Sigmoid colon (tissue), 6 donors: ENCODE measurements at regions not wholly inside any gene's neighbourhood (a gene's known extent, or its start where the extent isn't known, plus 50 kb on each side); places are given as distances from the start of the nearest gene placed in this dataset.
A peak's percentile ranks its signal among the peaks of the same experiment; 100 is the strongest.

Source experiments
- DNase-seq: peaks from one replicate; pipeline ENCODE4 v3.0.0-alpha.2; 2019
- H3K27ac ChIP-seq, 4 donors: fragments of 200-600 bp; sonication (generic); one replicate each; pipeline ENCODE4 v1.5.1; 2016 to 2019; ENCODE audit warnings: mild to moderate bottlenecking in 1 of 4
- H3K27me3 ChIP-seq, 3 donors: fragments of 200-600 bp; sonication (generic); one replicate each; pipeline ENCODE4 v1.5.1; 2019; ENCODE audit warnings: mild to moderate bottlenecking in 1 of 3
- H3K36me3 ChIP-seq, 4 donors: fragments of 200-600 bp; sonication (generic); one replicate each; pipeline ENCODE4 v1.5.1; 2016 to 2019
- H3K4me1 ChIP-seq, 4 donors: fragments of 200-600 bp; sonication (generic); one replicate each; pipeline ENCODE4 v1.5.1; 2017 to 2019
- H3K4me3 ChIP-seq, 4 donors: fragments of 200-600 bp; sonication (generic); one replicate each; pipeline ENCODE4 v1.5.1; 2017 to 2019; ENCODE audit warnings: mild to moderate bottlenecking in 2 of 4, moderate library complexity in 1 of 4
- H3K9me3 ChIP-seq, 4 donors: fragments of 200-600 bp in 3 of 4; sonication (generic) in 3 of 4; one replicate each; pipeline versions ENCODE4 v1.5.1 to v1.6.1; 2013 to 2019
- EP300 ChIP-seq, 4 donors: sonication (generic); formaldehyde crosslinking; IDR thresholded peaks; one replicate each; pipeline ENCODE4 v1.6.1; 2017; ENCODE audit warnings: antibody characterized with exemption in 4 of 4
- POLR2A ChIP-seq, 2 donors: fragments of 450-650 bp; IDR thresholded peaks; one replicate each; pipeline ENCODE4 v1.6.1; 2016; ENCODE audit warnings: antibody characterized with exemption in 2 of 2, mild to moderate bottlenecking in 2 of 2, moderate library complexity in 2 of 2
- POLR2AphosphoS5 ChIP-seq, 4 donors: sonication (generic); formaldehyde crosslinking; IDR thresholded peaks; one replicate each; pipeline ENCODE4 v1.6.1; 2017; ENCODE audit warnings: antibody characterized with exemption in 4 of 4
- WGBS, 2 donors: extraction: QIAGEN DNeasy Blood & Tissue Kit; methylation state at CpG; one replicate each; pipeline ENCODE4 v1.1.7; 2013; 5-methylcytosine and 5-hydroxymethylcytosine counted together
- intact Hi-C: fragments of 100-400 bp; cut with DNase I; formaldehyde crosslinking; loops from one replicate; pipeline ENCODE4 v1.15.1; 2023
- TF ChIP-seq, protein P1 (sequence below), 4 experiments: fragments of 450-650 bp in 3 of 4; fragments of 200-600 bp in 1 of 4; IDR thresholded peaks; one replicate each; pipeline ENCODE4 v1.5.1; 2016 to 2019; ENCODE audit warnings: antibody characterized with exemption in 4 of 4, mild to moderate bottlenecking in 3 of 4, moderate library complexity in 2 of 4
- donor health status: healthy with polysubstance abuse.
- donor health status: healthy.

GRCh38 chr12:93060666-93061472, 131.8 kb upstream of the EEA1 start:
- DNase-seq: peak; percentile 72
- TF ChIP-seq EP300 (IDR thresholded peaks at IDR 0.05): peak in 2 of 4 donors; percentile 27 to 68
- peak in 3 of 4 donors; percentile 5 to 55 (median 53) for TF ChIP-seq POLR2AphosphoS5 (IDR thresholded peaks at IDR 0.05)
- TF ChIP-seq, protein P1, sequence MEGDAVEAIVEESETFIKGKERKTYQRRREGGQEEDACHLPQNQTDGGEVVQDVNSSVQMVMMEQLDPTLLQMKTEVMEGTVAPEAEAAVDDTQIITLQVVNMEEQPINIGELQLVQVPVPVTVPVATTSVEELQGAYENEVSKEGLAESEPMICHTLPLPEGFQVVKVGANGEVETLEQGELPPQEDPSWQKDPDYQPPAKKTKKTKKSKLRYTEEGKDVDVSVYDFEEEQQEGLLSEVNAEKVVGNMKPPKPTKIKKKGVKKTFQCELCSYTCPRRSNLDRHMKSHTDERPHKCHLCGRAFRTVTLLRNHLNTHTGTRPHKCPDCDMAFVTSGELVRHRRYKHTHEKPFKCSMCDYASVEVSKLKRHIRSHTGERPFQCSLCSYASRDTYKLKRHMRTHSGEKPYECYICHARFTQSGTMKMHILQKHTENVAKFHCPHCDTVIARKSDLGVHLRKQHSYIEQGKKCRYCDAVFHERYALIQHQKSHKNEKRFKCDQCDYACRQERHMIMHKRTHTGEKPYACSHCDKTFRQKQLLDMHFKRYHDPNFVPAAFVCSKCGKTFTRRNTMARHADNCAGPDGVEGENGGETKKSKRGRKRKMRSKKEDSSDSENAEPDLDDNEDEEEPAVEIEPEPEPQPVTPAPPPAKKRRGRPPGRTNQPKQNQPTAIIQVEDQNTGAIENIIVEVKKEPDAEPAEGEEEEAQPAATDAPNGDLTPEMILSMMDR (IDR thresholded peaks at IDR 0.05): no peak
- no peak for TF ChIP-seq POLR2A (IDR thresholded peaks at IDR 0.05)
- Histone ChIP-seq H3K4me3 (peak overlapping the region in 2 of 4 donors; percentile 10 to 23), H3K36me3 (no peaks in the 10 kb centered on the region), H3K9me3 (no peaks in the 10 kb centered on the region), H3K4me1 (peaks cover 0 to 32% (median 23%) of the 10 kb centered on the region in 4 donors), H3K27me3 (no peaks in the 10 kb centered on the region), H3K27ac (peak overlapping the region; percentile 72 to 86 (median 76))
- intact Hi-C loops: loop anchor here (2.0 kb wide), 1 partner anchor 42 kb away; no protein-coding TSS in a partner anchor
- whole genome bisulfite sequencing, 2 donors: 66 to 81% methylated on average over 8 of the region's 8 CpGs

DNA sequence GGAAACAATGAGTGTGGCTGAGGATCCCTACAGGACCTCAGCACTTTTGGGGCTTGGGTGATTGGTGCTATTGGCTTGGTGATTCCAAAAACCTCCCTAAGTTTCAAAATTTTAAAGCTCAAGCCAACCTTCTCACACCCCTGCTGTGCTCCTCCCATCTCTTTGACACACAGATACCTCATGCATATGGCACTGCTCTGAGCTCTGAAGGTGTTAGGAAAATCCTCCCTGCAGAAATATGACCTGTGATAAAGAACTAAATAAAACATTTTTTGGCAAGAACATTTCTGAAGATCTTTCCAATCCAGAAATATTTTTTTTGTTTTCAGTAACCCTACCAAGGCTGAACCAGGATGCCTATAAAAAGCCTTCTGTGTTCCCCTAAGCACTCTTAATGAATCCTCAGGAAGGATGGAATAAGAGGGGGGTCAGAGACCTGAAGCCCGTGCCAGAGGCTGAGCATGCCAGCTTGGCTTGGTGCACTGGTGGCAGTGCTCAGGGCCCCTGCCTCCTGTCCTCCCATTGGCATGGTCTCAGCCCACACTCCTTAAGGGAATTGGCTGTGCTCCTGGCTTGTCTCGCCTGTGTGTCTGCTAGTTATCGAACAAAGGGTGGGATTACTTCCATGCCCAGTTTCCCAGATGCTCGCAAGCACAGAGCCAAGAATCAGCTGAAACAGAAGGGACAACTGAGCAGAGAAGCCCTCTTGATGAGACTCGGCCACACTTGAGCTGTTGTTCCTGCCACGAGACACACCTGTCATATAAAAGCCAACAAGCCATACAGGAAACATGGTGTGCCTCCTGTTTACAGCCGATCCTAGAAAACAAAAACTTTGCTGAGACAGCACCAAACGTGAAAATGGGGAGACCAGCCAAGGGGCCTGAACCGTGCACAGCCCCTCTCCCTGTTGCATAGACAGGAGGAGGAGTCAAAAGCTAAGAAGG, 132.7 kb upstream of the EEA1 start:
- Histone ChIP-seq H3K4me1 (peaks cover 0 to 32% (median 23%) of the 10 kb centered on the region in 4 donors), H3K36me3 (no peaks in the 10 kb centered on the region), H3K4me3 (peak overlapping the region in 2 of 4 donors; percentile 10 to 23), H3K27ac (peak overlapping the region; percentile 72 to 86 (median 76)), H3K27me3 (no peaks in the 10 kb centered on the region), H3K9me3 (no peaks in the 10 kb centered on the region)
- TF ChIP-seq, protein P1 (IDR thresholded peaks at IDR 0.05): no peak
- TF ChIP-seq POLR2AphosphoS5 (IDR thresholded peaks at IDR 0.05) (peak in 1 of 4 donors; percentile 57), POLR2A (IDR thresholded peaks at IDR 0.05) (no peak)
- intact Hi-C loops: loop anchor here (2.0 kb wide), 1 partner anchor 41 kb away; no protein-coding TSS in a partner anchor
- DNase-seq: peak; percentile 77
- WGBS, 2 donors: 42 to 61% methylated on average over 9 of the region's 9 CpGs

- TF ChIP-seq POLR2A (IDR thresholded peaks at IDR 0.05) (no peak), POLR2AphosphoS5 (IDR thresholded peaks at IDR 0.05) (no peak), EP300 (IDR thresholded peaks at IDR 0.05) (no peak)
- TF ChIP-seq, protein P1 (IDR thresholded peaks at IDR 0.05): no peak
- 92 to 94% methylated on average over 3 of the region's 3 CpGs for WGBS, 2 donors
- peaks cover 0 to 15% (median 15%) of the 10 kb centered on the region in 4 donors for H3K4me1 ChIP-seq
- no peak overlapping the region for H3K4me3 ChIP-seq
- no peak overlapping the region for H3K27ac ChIP-seq
- H3K9me3 ChIP-seq: no peaks in the 10 kb centered on the region
- no peaks in the 10 kb centered on the region for H3K36me3 ChIP-seq
- no peaks in the 10 kb centered on the region for H3K27me3 ChIP-seq
- DNase-seq: no peak
- intact Hi-C loops: no loop called here
These were observed 136.8 kb upstream of the EEA1 start for GRCh38 chr12:93065896-93066295.

DNA sequence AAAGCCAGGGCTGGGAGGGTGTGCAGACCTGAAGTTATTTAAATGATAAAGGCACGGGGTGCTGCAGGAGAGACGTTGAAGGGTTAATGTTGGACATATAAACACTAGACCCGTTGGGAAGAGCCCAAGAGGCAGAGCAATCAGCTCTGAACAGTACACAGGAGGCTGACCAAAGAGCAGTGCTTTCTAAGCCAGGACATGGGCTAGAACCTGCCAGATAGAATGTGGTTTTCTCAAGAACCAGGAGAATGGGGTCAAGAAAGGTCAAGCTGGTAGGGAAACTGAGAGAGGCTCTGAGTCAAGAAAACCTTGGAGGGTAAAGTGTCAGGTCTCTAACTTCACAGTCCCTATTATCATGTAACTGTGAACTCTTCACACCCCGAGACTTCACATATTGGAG, 143.2 kb upstream of the EEA1 start:
- 68 to 72% methylated on average over 4 of the region's 4 CpGs for WGBS, 2 donors
- DNase-seq: no peak
- Histone ChIP-seq H3K9me3 (no peaks in the 10 kb centered on the region), H3K4me3 (no peak overlapping the region), H3K27me3 (no peaks in the 10 kb centered on the region), H3K36me3 (no peaks in the 10 kb centered on the region), H3K4me1 (no peaks in the 10 kb centered on the region), H3K27ac (no peak overlapping the region)
- intact Hi-C loops: no loop called here
- TF ChIP-seq POLR2AphosphoS5 (IDR thresholded peaks at IDR 0.05): no peak
- TF ChIP-seq, protein P1 (IDR thresholded peaks at IDR 0.05): no peak
- TF ChIP-seq EP300 (IDR thresholded peaks at IDR 0.05): no peak
